ENCODE measurements at regions not wholly inside any gene's neighbourhood (a gene's known extent, or its start where the extent isn't known, plus 50 kb on each side); places are given as distances from the start of the nearest gene placed in this dataset.

DNA sequence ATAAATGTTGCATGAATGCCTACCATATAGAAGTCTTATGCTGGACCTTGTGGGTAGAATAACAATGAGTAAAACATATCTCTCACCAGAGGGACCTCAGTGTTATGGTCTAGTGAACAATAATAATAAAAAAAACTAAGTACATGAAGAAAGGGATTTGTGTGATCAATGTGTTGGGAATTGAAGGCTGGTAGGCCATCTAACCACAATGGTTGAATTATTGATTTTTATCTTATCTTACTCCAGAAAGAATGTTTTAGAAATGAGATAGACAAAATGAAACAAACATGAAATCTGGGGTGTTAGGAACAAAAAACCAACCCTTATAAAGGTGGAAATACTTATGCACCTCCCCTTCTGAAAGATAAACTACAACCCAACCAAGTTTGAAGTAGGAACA, 243.9 kb upstream of the LRIG3 start:
- Histone ChIP-seq H3K4me1 (ENCODE audit: control insufficient read depth in 2 of 2, insufficient read depth in 2 of 2, low read length in 2 of 2) (no peaks in the 10 kb centered on the region), H3K9me3 (ENCODE audit: control extremely low read depth in 1 of 3, control insufficient read depth in 2 of 3, insufficient read depth in 1 of 3, low read length in 2 of 3) (no peaks in the 10 kb centered on the region), H3K4me2 (replicated peaks; ENCODE audit: low read depth, low read length, poor library complexity, severe bottlenecking) (no peak overlapping the region), H3K9ac (ENCODE audit: low read length) (no peak overlapping the region), H2AFZ (ENCODE audit: insufficient read depth, low read depth, low read length, poor library complexity, severe bottlenecking) (no peak overlapping the region), H3K79me2 (ENCODE audit: control insufficient read depth, insufficient read depth, low read length) (no peaks in the 10 kb centered on the region), H3K4me3 (ENCODE audit: control extremely low read depth in 1 of 5, extremely low read depth in 1 of 5, insufficient read depth in 1 of 5, low read depth in 2 of 5, low read length in 4 of 5) (no peak overlapping the region), H3K36me3 (replicated peaks in 1 of 2; ENCODE audit: control extremely low read depth in 1 of 2, control insufficient read depth in 1 of 2, extremely low read depth in 1 of 2, insufficient read depth in 2 of 2, low read length in 1 of 2) (no peaks in the 10 kb centered on the region), H3K27me3 (replicated peaks in 1 of 4; ENCODE audit: control extremely low read depth in 1 of 4, control insufficient read depth in 3 of 4, insufficient read depth in 4 of 4, low read length in 3 of 4) (no peaks in the 10 kb centered on the region), H3K27ac (ENCODE audit: low read length in 2 of 2) (no peak overlapping the region), H4K20me1 (ENCODE audit: control insufficient read depth, insufficient read depth, low read length, poor library complexity, severe bottlenecking) (no peaks in the 10 kb centered on the region)
- Mint-ChIP-seq H3K4me3 (no peak overlapping the region), H3K9me3 (ENCODE audit: insufficient read depth) (no peaks in the 10 kb centered on the region), H3K4me1 (no peaks in the 10 kb centered on the region), H3K27me3 (peaks cover 7% of the 10 kb centered on the region), H3K27ac (no peak overlapping the region)
- CTCF ChIA-PET: no interaction called here
- ATAC-seq (ENCODE audit: low read depth): no peak
- no peak for TF ChIP-seq EZH2 (IDR thresholded peaks at IDR 0.05; ENCODE audit: borderline replicate concordance, insufficient read depth, low read depth, low read length, poor library complexity, severe bottlenecking)
- TF ChIP-seq, protein P1, sequence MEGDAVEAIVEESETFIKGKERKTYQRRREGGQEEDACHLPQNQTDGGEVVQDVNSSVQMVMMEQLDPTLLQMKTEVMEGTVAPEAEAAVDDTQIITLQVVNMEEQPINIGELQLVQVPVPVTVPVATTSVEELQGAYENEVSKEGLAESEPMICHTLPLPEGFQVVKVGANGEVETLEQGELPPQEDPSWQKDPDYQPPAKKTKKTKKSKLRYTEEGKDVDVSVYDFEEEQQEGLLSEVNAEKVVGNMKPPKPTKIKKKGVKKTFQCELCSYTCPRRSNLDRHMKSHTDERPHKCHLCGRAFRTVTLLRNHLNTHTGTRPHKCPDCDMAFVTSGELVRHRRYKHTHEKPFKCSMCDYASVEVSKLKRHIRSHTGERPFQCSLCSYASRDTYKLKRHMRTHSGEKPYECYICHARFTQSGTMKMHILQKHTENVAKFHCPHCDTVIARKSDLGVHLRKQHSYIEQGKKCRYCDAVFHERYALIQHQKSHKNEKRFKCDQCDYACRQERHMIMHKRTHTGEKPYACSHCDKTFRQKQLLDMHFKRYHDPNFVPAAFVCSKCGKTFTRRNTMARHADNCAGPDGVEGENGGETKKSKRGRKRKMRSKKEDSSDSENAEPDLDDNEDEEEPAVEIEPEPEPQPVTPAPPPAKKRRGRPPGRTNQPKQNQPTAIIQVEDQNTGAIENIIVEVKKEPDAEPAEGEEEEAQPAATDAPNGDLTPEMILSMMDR (IDR thresholded peaks at IDR 0.05): no peak
- no peak for DNase-seq
- intact Hi-C loops (cut with micrococcal nuclease): no loop called here
- POLR2A ChIA-PET: no interaction called here

DNA sequence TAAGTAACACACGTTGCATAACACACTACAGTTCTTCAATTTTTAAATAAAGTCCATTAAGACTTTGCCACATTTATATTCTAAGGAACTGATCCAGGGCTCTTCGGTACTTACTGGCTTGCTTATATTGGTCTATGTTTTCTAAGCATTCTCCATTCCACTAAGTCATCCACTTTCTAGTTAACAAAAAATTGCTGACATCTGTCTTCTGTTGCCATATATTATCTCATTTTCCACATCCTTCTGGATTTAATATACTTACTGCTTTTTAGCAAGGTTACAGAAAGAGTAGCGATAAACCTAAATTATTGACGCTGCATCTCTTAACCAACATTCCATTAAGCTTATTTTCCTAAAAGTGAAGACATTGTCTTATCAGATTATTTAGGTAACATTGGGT, 238.4 kb upstream of the LRIG3 start:
- no peaks in the 10 kb centered on the region for H3K4me1 Mint-ChIP-seq
- H3K27me3 ChIP-seq (replicated peaks in 1 of 4; ENCODE audit: control extremely low read depth in 1 of 4, control insufficient read depth in 3 of 4, insufficient read depth in 4 of 4, low read length in 3 of 4): no peaks in the 10 kb centered on the region
- H4K20me1 ChIP-seq (ENCODE audit: control insufficient read depth, insufficient read depth, low read length, poor library complexity, severe bottlenecking): no peaks in the 10 kb centered on the region
- no CpG with 5 or more reads among the region's 4 CpGs for WGBS (ENCODE audit: insufficient coverage)
- no peak overlapping the region for H3K27ac ChIP-seq (ENCODE audit: low read length in 2 of 2)
- intact Hi-C loops (cut with micrococcal nuclease): no loop called here
- no peaks in the 10 kb centered on the region for H3K9me3 ChIP-seq (ENCODE audit: control extremely low read depth in 1 of 3, control insufficient read depth in 2 of 3, insufficient read depth in 1 of 3, low read length in 2 of 3)
- ATAC-seq (ENCODE audit: low read depth) (no peak), DNase-seq (no peak)
- ChIA-PET CTCF (no interaction called here), POLR2A (no interaction called here)
- H3K4me1 ChIP-seq (ENCODE audit: control insufficient read depth in 2 of 2, insufficient read depth in 2 of 2, low read length in 2 of 2): no peaks in the 10 kb centered on the region
- no peak for TF ChIP-seq EZH2 (IDR thresholded peaks at IDR 0.05; ENCODE audit: borderline replicate concordance, insufficient read depth, low read depth, low read length, poor library complexity, severe bottlenecking)
- TF ChIP-seq, protein P1 (IDR thresholded peaks at IDR 0.05): no peak
- no peaks in the 10 kb centered on the region for H3K27me3 Mint-ChIP-seq
- H3K4me3 Mint-ChIP-seq: no peak overlapping the region
- H3K36me3 ChIP-seq (replicated peaks in 1 of 2; ENCODE audit: control extremely low read depth in 1 of 2, control insufficient read depth in 1 of 2, extremely low read depth in 1 of 2, insufficient read depth in 2 of 2, low read length in 1 of 2): no peaks in the 10 kb centered on the region
- H3K4me2 ChIP-seq (replicated peaks; ENCODE audit: low read depth, low read length, poor library complexity, severe bottlenecking): no peak overlapping the region
- peaks cover 2% of the 10 kb centered on the region for H3K9me3 Mint-ChIP-seq (ENCODE audit: insufficient read depth)
- no peaks in the 10 kb centered on the region for H3K79me2 ChIP-seq (ENCODE audit: control insufficient read depth, insufficient read depth, low read length)
- H3K27ac Mint-ChIP-seq: no peak overlapping the region
- H3K4me3 ChIP-seq (ENCODE audit: control extremely low read depth in 1 of 5, extremely low read depth in 1 of 5, insufficient read depth in 1 of 5, low read depth in 2 of 5, low read length in 4 of 5): no peak overlapping the region
- H2AFZ ChIP-seq (ENCODE audit: insufficient read depth, low read depth, low read length, poor library complexity, severe bottlenecking): no peak overlapping the region
- no peak overlapping the region for H3K9ac ChIP-seq (ENCODE audit: low read length)

Measured in B cell (primary cell).